ENCODE measurements at regions not wholly inside any gene's neighbourhood (a gene's known extent, or its start where the extent isn't known, plus 50 kb on each side); places are given as distances from the start of the nearest gene placed in this dataset.

DNA sequence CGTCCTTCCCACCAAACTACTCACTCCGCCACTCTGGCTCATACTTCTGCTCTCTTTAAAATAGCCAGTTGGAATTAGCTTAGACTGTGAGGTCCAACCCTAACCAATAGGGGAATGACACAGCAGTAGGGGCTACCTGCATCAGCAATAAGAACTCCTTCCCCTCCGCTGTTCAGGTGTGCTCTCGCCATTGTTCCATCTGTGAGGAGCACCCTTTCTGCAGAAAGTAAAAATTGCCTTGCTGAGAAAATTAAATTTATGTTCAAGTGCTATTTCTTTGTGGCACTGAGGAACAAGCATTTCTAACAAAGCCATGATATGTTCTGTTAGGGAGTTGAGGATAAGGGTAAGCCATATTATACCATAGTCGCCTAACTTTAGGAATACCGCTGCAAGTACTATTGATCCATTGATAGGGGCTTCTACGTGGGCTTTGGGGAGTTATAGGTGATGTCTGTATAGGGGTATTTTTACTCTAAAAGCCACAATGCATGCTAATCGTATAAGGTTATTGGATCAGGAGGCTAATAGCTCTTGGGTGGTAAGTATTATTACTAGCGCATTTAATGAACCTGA lies 1269.5 kb downstream of the TYW1 start:
- no peak for ATAC-seq
- intact Hi-C loops (cut with DNase I) = loop anchor here (10.0 kb wide), 1 partner anchor 669 kb away; no protein-coding TSS in a partner anchor
- no peak for DNase-seq
- Histone ChIP-seq H3K9me3 (peaks cover 14% of the 10 kb centered on the region), H3K27me3 (ENCODE audit: low read depth) (no peaks in the 10 kb centered on the region), H3K4me1 (no peaks in the 10 kb centered on the region), H3K4me3 (no peak overlapping the region), H3K36me3 (no peaks in the 10 kb centered on the region), H3K27ac (no peak overlapping the region)
- TF ChIP-seq, protein P1, sequence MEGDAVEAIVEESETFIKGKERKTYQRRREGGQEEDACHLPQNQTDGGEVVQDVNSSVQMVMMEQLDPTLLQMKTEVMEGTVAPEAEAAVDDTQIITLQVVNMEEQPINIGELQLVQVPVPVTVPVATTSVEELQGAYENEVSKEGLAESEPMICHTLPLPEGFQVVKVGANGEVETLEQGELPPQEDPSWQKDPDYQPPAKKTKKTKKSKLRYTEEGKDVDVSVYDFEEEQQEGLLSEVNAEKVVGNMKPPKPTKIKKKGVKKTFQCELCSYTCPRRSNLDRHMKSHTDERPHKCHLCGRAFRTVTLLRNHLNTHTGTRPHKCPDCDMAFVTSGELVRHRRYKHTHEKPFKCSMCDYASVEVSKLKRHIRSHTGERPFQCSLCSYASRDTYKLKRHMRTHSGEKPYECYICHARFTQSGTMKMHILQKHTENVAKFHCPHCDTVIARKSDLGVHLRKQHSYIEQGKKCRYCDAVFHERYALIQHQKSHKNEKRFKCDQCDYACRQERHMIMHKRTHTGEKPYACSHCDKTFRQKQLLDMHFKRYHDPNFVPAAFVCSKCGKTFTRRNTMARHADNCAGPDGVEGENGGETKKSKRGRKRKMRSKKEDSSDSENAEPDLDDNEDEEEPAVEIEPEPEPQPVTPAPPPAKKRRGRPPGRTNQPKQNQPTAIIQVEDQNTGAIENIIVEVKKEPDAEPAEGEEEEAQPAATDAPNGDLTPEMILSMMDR (IDR thresholded peaks at IDR 0.05) = no peak

DNA sequence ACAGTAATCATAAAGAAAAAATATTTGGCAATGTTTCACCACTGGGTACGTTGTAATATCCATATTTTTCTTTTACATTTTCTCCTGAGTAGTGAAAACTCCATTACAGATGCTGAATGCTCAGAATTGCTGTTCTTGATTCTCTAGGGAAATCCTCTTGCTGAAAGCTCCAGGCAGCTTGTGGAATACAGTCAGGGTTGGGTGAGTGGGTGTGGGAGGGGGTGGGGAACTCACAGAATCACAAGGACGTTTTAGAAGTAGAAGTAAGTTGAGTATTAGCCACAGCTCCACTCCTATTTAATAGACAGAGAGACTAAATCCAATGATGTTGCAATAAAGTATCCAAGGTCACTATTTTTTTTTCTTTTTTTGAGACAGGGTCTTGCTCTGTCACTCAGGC lies 1270.9 kb downstream of the TYW1 start:
- no peaks in the 10 kb centered on the region for H3K36me3 ChIP-seq
- TF ChIP-seq, protein P1 (IDR thresholded peaks at IDR 0.05) = no peak
- no peaks in the 10 kb centered on the region for H3K4me1 ChIP-seq
- ATAC-seq (no peak), DNase-seq (no peak)
- H3K27ac ChIP-seq = no peak overlapping the region
- H3K9me3 ChIP-seq = peaks cover 14% of the 10 kb centered on the region
- intact Hi-C loops (cut with DNase I) = loop anchor here (10.0 kb wide), 1 partner anchor 667 kb away; no protein-coding TSS in a partner anchor
- no peak overlapping the region for H3K4me3 ChIP-seq
- no peaks in the 10 kb centered on the region for H3K27me3 ChIP-seq (ENCODE audit: low read depth)

DNA sequence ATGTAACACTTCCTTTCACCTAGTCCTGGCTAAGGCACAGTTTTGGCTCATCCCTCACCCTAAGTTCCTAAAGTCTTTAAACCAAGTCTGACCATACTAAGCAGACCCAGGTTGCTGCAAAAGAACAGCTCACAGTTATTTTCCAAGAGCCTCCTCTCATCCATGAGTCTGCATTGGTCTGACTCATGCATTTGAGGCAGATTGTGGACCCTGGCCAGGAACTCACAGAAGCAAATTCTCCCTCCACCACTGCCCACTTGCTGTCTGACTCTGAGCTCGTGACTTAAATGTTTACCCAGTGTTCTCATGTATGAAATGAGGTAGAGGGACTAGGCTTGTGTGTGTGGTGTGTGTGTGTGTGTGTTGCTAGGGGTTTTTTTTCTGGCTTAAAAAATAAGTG lies 1272.8 kb downstream of the TYW1 start:
- H3K27ac ChIP-seq = no peak overlapping the region
- no peaks in the 10 kb centered on the region for H3K4me1 ChIP-seq
- H3K4me3 ChIP-seq = no peak overlapping the region
- no peaks in the 10 kb centered on the region for H3K36me3 ChIP-seq
- ATAC-seq = no peak
- TF ChIP-seq, protein P1 (IDR thresholded peaks at IDR 0.05) = no peak
- no peaks in the 10 kb centered on the region for H3K27me3 ChIP-seq (ENCODE audit: low read depth)
- H3K9me3 ChIP-seq = peaks cover 14% of the 10 kb centered on the region
- intact Hi-C loops (cut with DNase I) = loop anchor here (10.0 kb wide), 1 partner anchor 665 kb away; no protein-coding TSS in a partner anchor
- no peak for DNase-seq

DNA sequence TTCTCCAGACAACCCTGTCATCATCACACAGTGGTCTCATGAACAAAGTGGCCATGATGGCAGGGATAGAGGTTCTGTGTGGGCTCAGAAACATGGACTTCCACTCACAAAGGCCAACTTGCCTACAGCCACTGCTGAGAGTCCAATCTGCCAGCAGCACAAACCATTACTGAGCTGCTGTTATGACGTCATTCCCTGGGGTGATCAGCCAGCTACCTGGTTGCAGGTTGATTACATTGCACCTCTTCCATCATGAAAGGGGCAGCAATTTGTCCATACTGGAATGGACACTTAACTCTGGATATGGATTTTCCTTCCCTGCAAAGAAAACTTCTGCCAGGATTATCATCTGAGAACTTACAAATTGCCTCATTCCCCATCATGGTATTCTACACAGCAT lies 1275.9 kb downstream of the TYW1 start:
- Histone ChIP-seq H3K4me3 (no peak overlapping the region), H3K9me3 (no peaks in the 10 kb centered on the region), H3K27ac (no peak overlapping the region), H3K4me1 (no peaks in the 10 kb centered on the region), H3K27me3 (ENCODE audit: low read depth) (no peaks in the 10 kb centered on the region), H3K36me3 (no peaks in the 10 kb centered on the region)
- ATAC-seq (no peak), DNase-seq (no peak)
- TF ChIP-seq, protein P1 (IDR thresholded peaks at IDR 0.05) = no peak
- intact Hi-C loops (cut with DNase I) = no loop called here

DNA sequence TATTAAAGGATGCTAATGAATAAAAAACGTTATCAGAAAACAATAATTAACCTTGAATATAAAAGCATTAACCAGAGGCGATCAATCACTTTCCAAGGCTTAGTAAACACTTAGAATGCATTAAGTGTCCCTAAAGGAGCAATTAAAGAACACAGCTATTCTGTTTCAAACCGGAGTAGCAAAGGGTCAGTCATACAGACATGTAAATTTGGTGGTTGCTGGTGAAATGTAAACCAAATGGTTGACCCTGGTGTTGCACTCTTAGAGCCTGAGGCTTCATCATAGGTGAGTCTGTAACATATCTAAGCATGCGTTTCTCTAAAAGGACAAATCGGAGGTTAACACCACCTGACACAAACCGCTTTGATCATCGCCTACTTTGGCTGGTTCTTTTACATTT lies 1280.1 kb downstream of the TYW1 start:
- Histone ChIP-seq H3K4me3 (no peak overlapping the region), H3K27me3 (ENCODE audit: low read depth) (no peaks in the 10 kb centered on the region), H3K9me3 (no peaks in the 10 kb centered on the region), H3K4me1 (no peaks in the 10 kb centered on the region), H3K27ac (no peak overlapping the region), H3K36me3 (no peaks in the 10 kb centered on the region)
- intact Hi-C loops (cut with DNase I) = no loop called here
- ATAC-seq (no peak), DNase-seq (no peak)
- TF ChIP-seq, protein P1 (IDR thresholded peaks at IDR 0.05) = no peak

Measured in lower lobe of right lung (tissue), 2 donors.